Endodermal cell (in vitro differentiated cells): ENCODE measurements at regions not wholly inside any gene's neighbourhood (a gene's known extent, or its start where the extent isn't known, plus 50 kb on each side); places are given as distances from the start of the nearest gene placed in this dataset.

Experiments used
- DNase-seq: peaks from one replicate; pipeline ENCODE4 v3.0.0-alpha.2; 2017
- H3K27ac ChIP-seq: 2 replicates; pipeline ENCODE4 v1.5.1; 2013; ENCODE audit warnings: mild to moderate bottlenecking, low read depth, low read length, moderate library complexity
- H3K27me3 ChIP-seq: 2 replicates; pipeline ENCODE4 v1.6.1; 2013; ENCODE audit warnings: mild to moderate bottlenecking, low read length, moderate library complexity; ENCODE audit not compliant: insufficient read depth, control insufficient read depth, poor library complexity, severe bottlenecking
- H3K36me3 ChIP-seq: 2 replicates; pipeline ENCODE4 v1.7.0; 2013; ENCODE audit warnings: mild to moderate bottlenecking, low read length, moderate library complexity; ENCODE audit not compliant: control insufficient read depth, insufficient read depth
- H3K4me1 ChIP-seq: one replicate; pipeline ENCODE4 v1.7.0; 2013; ENCODE audit warnings: low read length; ENCODE audit not compliant: control insufficient read depth, insufficient read depth
- H3K4me3 ChIP-seq: 2 replicates; pipeline ENCODE4 v1.5.1; 2013; ENCODE audit warnings: mild to moderate bottlenecking, low read length, moderate library complexity
- H3K9ac ChIP-seq: 2 replicates; pipeline ENCODE4 v1.6.1; 2013; ENCODE audit warnings: mild to moderate bottlenecking, low read length, moderate library complexity; ENCODE audit not compliant: poor library complexity, severe bottlenecking; ENCODE audit errors: extremely low read depth
- H3K9me3 ChIP-seq: 2 replicates; pipeline ENCODE4 v1.6.1; 2013; ENCODE audit warnings: mild to moderate bottlenecking, low read length, moderate library complexity; ENCODE audit not compliant: control insufficient read depth
- H3K27ac Mint-ChIP-seq: 2 replicates; pipeline ENCODE4 v1.8.0; 2020; ENCODE audit warnings: mixed read lengths
- H3K27me3 Mint-ChIP-seq: 2 replicates; pipeline ENCODE4 v1.8.0; 2021; ENCODE audit warnings: mild to moderate bottlenecking, mixed read lengths; ENCODE audit not compliant: insufficient read depth
- H3K36me3 Mint-ChIP-seq: 2 replicates; pipeline ENCODE4 v1.8.0; 2020; ENCODE audit warnings: low read depth, mixed read lengths
- H3K4me1 Mint-ChIP-seq: 2 replicates; pipeline ENCODE4 v1.8.0; 2020; ENCODE audit warnings: mixed read lengths
- H3K4me3 Mint-ChIP-seq: 2 replicates; pipeline ENCODE4 v1.8.0; 2020; ENCODE audit warnings: mild to moderate bottlenecking, moderate library complexity, mixed read lengths
- H3K9me3 Mint-ChIP-seq: 2 replicates; pipeline ENCODE4 v1.8.0; 2020; ENCODE audit warnings: mild to moderate bottlenecking, mixed read lengths
- CTCF ChIP-seq: fragments of 200-600 bp; sonication (generic); conservative IDR thresholded peaks from 2 replicates; pipeline ENCODE4 v1.5.0; 2021; ENCODE audit warnings: antibody characterized with exemption, mild to moderate bottlenecking
- WGBS, 2 experiments: methylation state at CpG; one replicate each; pipeline versions ENCODE4 v1.1.5 to v1.1.7; 2013; ENCODE audit warnings: missing lambda C conversion rate in 2 of 2, mixed read lengths in 1 of 2; ENCODE audit not compliant: insufficient coverage in 1 of 2, insufficient read length in 1 of 2; 5-methylcytosine and 5-hydroxymethylcytosine counted together

- 60 to 73% methylated on average over 1 to 4 of the region's 4 CpGs for WGBS, 2 experiments
Measured at GRCh38 chr12:126636821-126637220, 1571.6 kb downstream of the AACS start.

GRCh38 chr12:126644236-126645020 is 1579.2 kb downstream of the AACS start:
- Histone ChIP-seq H3K9ac (no peak overlapping the region), H3K9me3 (no peaks in the 10 kb centered on the region), H3K36me3 (no peaks in the 10 kb centered on the region), H3K27me3 (no peaks in the 10 kb centered on the region), H3K4me1 (no peaks in the 10 kb centered on the region), H3K4me3 (no peak overlapping the region), H3K27ac (no peak overlapping the region)
- DNase-seq, result no peak
- Mint-ChIP-seq H3K4me3 (no peak overlapping the region), H3K9me3 (peaks cover 21% of the 10 kb centered on the region), H3K36me3 (no peaks in the 10 kb centered on the region), H3K4me1 (no peaks in the 10 kb centered on the region), H3K27ac (no peak overlapping the region), H3K27me3 (no peaks in the 10 kb centered on the region)
- no peak for TF ChIP-seq CTCF
- whole genome bisulfite sequencing, 2 experiments, result 77% methylated on average over 2 of the region's 2 CpGs; no CpG with 5 or more reads in 1 of the 2 experiments

More at GRCh38 chr12:126636821-126637220, 1571.6 kb downstream of the AACS start:
- Histone ChIP-seq H3K27ac (no peak overlapping the region), H3K27me3 (no peaks in the 10 kb centered on the region), H3K9ac (no peak overlapping the region), H3K4me1 (no peaks in the 10 kb centered on the region), H3K9me3 (no peaks in the 10 kb centered on the region), H3K4me3 (no peak overlapping the region), H3K36me3 (no peaks in the 10 kb centered on the region)
- no peak overlapping the region for H3K27ac Mint-ChIP-seq
- H3K36me3 Mint-ChIP-seq, result no peaks in the 10 kb centered on the region
- no peak overlapping the region for H3K4me3 Mint-ChIP-seq
- DNase-seq, result no peak
- TF ChIP-seq CTCF, result no peak
- H3K27me3 Mint-ChIP-seq, result peaks cover 2% of the 10 kb centered on the region
- no peaks in the 10 kb centered on the region for H3K4me1 Mint-ChIP-seq
- H3K9me3 Mint-ChIP-seq, result peaks cover 30% of the 10 kb centered on the region

GRCh38 chr12:126648074-126648473 is 1582.8 kb downstream of the AACS start:
- WGBS, 2 experiments, result 72 to 93% methylated on average over 3 to 5 of the region's 5 CpGs
- no peaks in the 10 kb centered on the region for H3K9me3 Mint-ChIP-seq
- Histone ChIP-seq H3K27ac (no peak overlapping the region), H3K36me3 (no peaks in the 10 kb centered on the region), H3K27me3 (no peaks in the 10 kb centered on the region), H3K4me1 (no peaks in the 10 kb centered on the region), H3K9ac (no peak overlapping the region), H3K4me3 (no peak overlapping the region), H3K9me3 (no peaks in the 10 kb centered on the region)
- H3K36me3 Mint-ChIP-seq, result no peaks in the 10 kb centered on the region
- H3K27me3 Mint-ChIP-seq, result no peaks in the 10 kb centered on the region
- no peaks in the 10 kb centered on the region for H3K4me1 Mint-ChIP-seq
- DNase-seq, result no peak
- no peak overlapping the region for H3K27ac Mint-ChIP-seq
- no peak for TF ChIP-seq CTCF
- H3K4me3 Mint-ChIP-seq, result no peak overlapping the region
